HepG2 (cell line): ENCODE measurements at regions not wholly inside any gene's neighbourhood (a gene's known extent, or its start where the extent isn't known, plus 50 kb on each side); places are given as distances from the start of the nearest gene placed in this dataset.

Experiments used
- DMAP1 ChIP-seq: IDR thresholded peaks from 2 replicates; pipeline ENCODE4 v1.6.1; 2016
- ELF1 ChIP-seq: sonication (generic); formaldehyde crosslinking; IDR thresholded peaks from 2 replicates; pipeline ENCODE4 v1.4.0; 2020; ENCODE audit warnings: missing genetic modification reagents
- HDAC6 ChIP-seq: fragments of 200-600 bp; sonication (generic); IDR thresholded peaks from 2 replicates; pipeline ENCODE4 v1.7.0; 2017; ENCODE audit warnings: mild to moderate bottlenecking, antibody characterized with exemption, low read length, low read depth
- KDM3A ChIP-seq: IDR thresholded peaks from 2 replicates; pipeline ENCODE4 v1.6.1; 2018; ENCODE audit warnings: low read depth, missing compliant biosample characterization
- MAF1 ChIP-seq: sonication (generic); formaldehyde crosslinking; IDR thresholded peaks from 2 replicates; pipeline ENCODE4 v1.5.0; 2020; ENCODE audit warnings: missing genetic modification reagents, borderline replicate concordance
- MYC ChIP-seq: sonication (generic); formaldehyde crosslinking; IDR thresholded peaks from 2 replicates; pipeline ENCODE4 v1.9.0; 2021; ENCODE audit warnings: missing genetic modification reagents, borderline replicate concordance
- MZF1 ChIP-seq: sonication (generic); formaldehyde crosslinking; IDR thresholded peaks from 2 replicates; pipeline ENCODE4 v1.8.1; 2023; ENCODE audit warnings: mild to moderate bottlenecking, missing genetic modification reagents, borderline replicate concordance
- NFE2L2 ChIP-seq: fragments of 150-350 bp; IDR thresholded peaks from 2 replicates; pipeline ENCODE4 v1.6.1; 2014; ENCODE audit warnings: low read length
- NFKB2 ChIP-seq: sonication (generic); formaldehyde crosslinking; IDR thresholded peaks from 2 replicates; pipeline ENCODE4 v1.4.0; 2020; ENCODE audit warnings: missing genetic modification reagents, borderline replicate concordance
- PRMT3 ChIP-seq: sonication (generic); formaldehyde crosslinking; IDR thresholded peaks from 2 replicates; pipeline ENCODE4 v1.8.1; 2022; ENCODE audit warnings: low read depth, mild to moderate bottlenecking, moderate library complexity, missing genetic modification reagents, borderline replicate concordance
- RNF2 ChIP-seq: fragments of 450-650 bp; conservative IDR thresholded peaks from 2 replicates; pipeline ENCODE4 v1.6.1; 2016; ENCODE audit warnings: low read depth
- RORA ChIP-seq: sonication (generic); formaldehyde crosslinking; IDR thresholded peaks from 2 replicates; pipeline ENCODE4 v1.5.0; 2020; ENCODE audit warnings: mild to moderate bottlenecking, missing genetic modification reagents, moderate library complexity
- SMC3 ChIP-seq: IDR thresholded peaks from 2 replicates; pipeline ENCODE4 v1.6.1; 2011; ENCODE audit warnings: low read length, improper control_type of control experiment
- TAF15 ChIP-seq: fragments of 200-400 bp; formaldehyde crosslinking; IDR thresholded peaks from one replicate; pipeline ENCODE4 v1.6.1; 2018; ENCODE audit warnings: mild to moderate bottlenecking, low read depth, low read length; ENCODE audit not compliant: poor library complexity, severe bottlenecking
- TIGD3 ChIP-seq: sonication (generic); formaldehyde crosslinking; IDR thresholded peaks from 2 replicates; pipeline ENCODE4 v1.5.1; 2020; ENCODE audit warnings: mild to moderate bottlenecking, missing genetic modification reagents, borderline replicate concordance
- ZBTB39 ChIP-seq: sonication (generic); formaldehyde crosslinking; IDR thresholded peaks from 2 replicates; pipeline ENCODE4 v1.5.0; 2020; ENCODE audit warnings: missing genetic modification reagents
- ZFP36L2 ChIP-seq: sonication (generic); formaldehyde crosslinking; IDR thresholded peaks from 2 replicates; pipeline ENCODE4 v1.4.0; 2020; ENCODE audit warnings: missing genetic modification reagents
- ZFP91 ChIP-seq: sonication (generic); formaldehyde crosslinking; IDR thresholded peaks from 2 replicates; pipeline ENCODE4 v1.9.0; 2022; ENCODE audit warnings: missing genetic modification reagents, mild to moderate bottlenecking, borderline replicate concordance
- ZNF101 ChIP-seq: sonication (generic); formaldehyde crosslinking; IDR thresholded peaks from 2 replicates; pipeline ENCODE4 v1.4.0; 2020; ENCODE audit warnings: mild to moderate bottlenecking, low read depth, missing genetic modification reagents, borderline replicate concordance
- ZNF124 ChIP-seq: sonication (generic); formaldehyde crosslinking; IDR thresholded peaks from 2 replicates; pipeline ENCODE4 v1.4.0; 2020; ENCODE audit warnings: missing genetic modification reagents
- ZNF260 ChIP-seq: sonication (generic); formaldehyde crosslinking; IDR thresholded peaks from 2 replicates; pipeline ENCODE4 v1.4.0; 2020; ENCODE audit warnings: missing genetic modification reagents, low read depth, mild to moderate bottlenecking, borderline replicate concordance
- ZNF296 ChIP-seq: sonication (generic); formaldehyde crosslinking; conservative IDR thresholded peaks from 2 replicates; pipeline ENCODE4 v1.5.0; 2020; ENCODE audit warnings: mild to moderate bottlenecking, missing genetic modification reagents
- ZNF350 ChIP-seq: sonication (generic); formaldehyde crosslinking; IDR thresholded peaks from 2 replicates; pipeline ENCODE4 v1.4.0; 2020; ENCODE audit warnings: mild to moderate bottlenecking, low read depth, missing genetic modification reagents, borderline replicate concordance
- ZNF557 ChIP-seq: sonication (generic); formaldehyde crosslinking; IDR thresholded peaks from 2 replicates; pipeline ENCODE4 v1.4.0; 2020; ENCODE audit warnings: missing genetic modification reagents
- ZNF567 ChIP-seq: sonication (generic); formaldehyde crosslinking; IDR thresholded peaks from 2 replicates; pipeline ENCODE4 v1.8.1; 2023; ENCODE audit warnings: mild to moderate bottlenecking, missing genetic modification reagents, borderline replicate concordance
- ZNF670 ChIP-seq: sonication (generic); formaldehyde crosslinking; IDR thresholded peaks from 2 replicates; pipeline ENCODE4 v1.8.0; 2022; ENCODE audit warnings: mild to moderate bottlenecking, missing genetic modification reagents, borderline replicate concordance
- ZNF674 ChIP-seq: sonication (generic); formaldehyde crosslinking; IDR thresholded peaks from 2 replicates; pipeline ENCODE4 v1.5.0; 2020; ENCODE audit warnings: low read depth, mild to moderate bottlenecking, missing genetic modification reagents
- ZNF780A ChIP-seq: sonication (generic); formaldehyde crosslinking; IDR thresholded peaks from 2 replicates; pipeline ENCODE4 v1.8.0; 2022; ENCODE audit warnings: mild to moderate bottlenecking, missing genetic modification reagents, moderate library complexity

- TF ChIP-seq TIGD3 (CRISPR knock-in tag) (no peak), ZFP91 (CRISPR knock-in tag) (peak; percentile 73; the same call in 1 of the 2 replicates), ZFP36L2 (CRISPR knock-in tag) (no peak), ZNF557 (CRISPR knock-in tag) (0 out of 2 replicates have a peak, but pooled peaks have one; percentile 43), ZNF350 (peak; percentile 65; the same call in 1 of the 2 replicates), MAF1 (CRISPR knock-in tag) (no peak), PRMT3 (no peak), HDAC6 (no peak), NFKB2 (peak; percentile 83; the same call in 1 of the 2 replicates), ZNF296 (CRISPR knock-in tag) (no peak), ZNF674 (CRISPR knock-in tag) (no peak), ZNF260 (CRISPR knock-in tag) (no peak), SMC3 (peak; percentile 53; the same call in 1 of the 2 replicates), ZNF124 (CRISPR knock-in tag) (peak; percentile 89; the same call in 1 of the 2 replicates), ZNF670 (CRISPR knock-in tag) (peak; percentile 87), TAF15 (no peak), ELF1 (CRISPR knock-in tag) (peak; percentile 62), MYC (CRISPR knock-in tag) (peak; percentile 60; the same call in 1 of the 2 replicates), RNF2 (peak; percentile 56; the same call in 1 of the 2 replicates), MZF1 (no peak), NFE2L2 (no peak), KDM3A (CRISPR knock-in tag) (0 out of 2 replicates have a peak, but pooled peaks have one; percentile 60), ZNF780A (CRISPR knock-in tag) (0 out of 2 replicates have a peak, but pooled peaks have one; percentile 61), ZNF567 (CRISPR knock-in tag) (0 out of 2 replicates have a peak, but pooled peaks have one; percentile 62), ZNF101 (CRISPR knock-in tag) (no peak), RORA (CRISPR knock-in tag) (no peak), DMAP1 (CRISPR knock-in tag) (no peak), ZBTB39 (CRISPR knock-in tag) (no peak)
Measured at GRCh38 chr2:136423516-136423996, 305.6 kb upstream of the CXCR4 start (continued).
